ENCODE measurements at regions not wholly inside any gene's neighbourhood (a gene's known extent, or its start where the extent isn't known, plus 50 kb on each side); places are given as distances from the start of the nearest gene placed in this dataset.

GRCh38 chr10:43972976-43973647 lies 324.4 kb upstream of the ZNF32 start:
- DNase-seq = no peak
- H3K4me3 ChIP-seq (ENCODE audit: insufficient read depth, low read depth, low read length, poor library complexity, severe bottlenecking) = no peak overlapping the region
- no peaks in the 10 kb centered on the region for H3K36me3 ChIP-seq (ENCODE audit: control insufficient read depth, insufficient read depth, low read length)
- H3K27ac ChIP-seq (ENCODE audit: insufficient read depth, low read length, poor library complexity, severe bottlenecking) = no peak overlapping the region
- no peaks in the 10 kb centered on the region for H3K27me3 ChIP-seq (replicated peaks; ENCODE audit: control insufficient read depth, insufficient read depth, low read length, poor library complexity, severe bottlenecking)
- no peaks in the 10 kb centered on the region for H3K4me1 ChIP-seq (ENCODE audit: control insufficient read depth, insufficient read depth, low read length, poor library complexity, severe bottlenecking)
- H3K9me3 ChIP-seq (ENCODE audit: control insufficient read depth, low read length) = no peaks in the 10 kb centered on the region

- no peaks in the 10 kb centered on the region for H3K4me1 ChIP-seq (ENCODE audit: control insufficient read depth, insufficient read depth, low read length, poor library complexity, severe bottlenecking)
- H3K4me3 ChIP-seq (ENCODE audit: insufficient read depth, low read depth, low read length, poor library complexity, severe bottlenecking) = no peak overlapping the region
- no peaks in the 10 kb centered on the region for H3K9me3 ChIP-seq (ENCODE audit: control insufficient read depth, low read length)
- H3K27ac ChIP-seq (ENCODE audit: insufficient read depth, low read length, poor library complexity, severe bottlenecking) = no peak overlapping the region
- no peaks in the 10 kb centered on the region for H3K36me3 ChIP-seq (ENCODE audit: control insufficient read depth, insufficient read depth, low read length)
- DNase-seq = no peak
- H3K27me3 ChIP-seq (replicated peaks; ENCODE audit: control insufficient read depth, insufficient read depth, low read length, poor library complexity, severe bottlenecking) = no peaks in the 10 kb centered on the region
These were observed 323.3 kb upstream of the ZNF32 start for GRCh38 chr10:43971981-43972380.

GRCh38 chr10:43971306-43971705 lies 322.6 kb upstream of the ZNF32 start:
- Histone ChIP-seq H3K27me3 (replicated peaks; ENCODE audit: control insufficient read depth, insufficient read depth, low read length, poor library complexity, severe bottlenecking) (no peaks in the 10 kb centered on the region), H3K36me3 (ENCODE audit: control insufficient read depth, insufficient read depth, low read length) (no peaks in the 10 kb centered on the region)

GRCh38 chr10:43970717-43971116 lies 322.0 kb upstream of the ZNF32 start:
- H3K27me3 ChIP-seq (replicated peaks; ENCODE audit: control insufficient read depth, insufficient read depth, low read length, poor library complexity, severe bottlenecking) = no peaks in the 10 kb centered on the region
- H3K4me3 ChIP-seq (ENCODE audit: insufficient read depth, low read depth, low read length, poor library complexity, severe bottlenecking) = no peak overlapping the region
- no peaks in the 10 kb centered on the region for H3K9me3 ChIP-seq (ENCODE audit: control insufficient read depth, low read length)
- no peak overlapping the region for H3K27ac ChIP-seq (ENCODE audit: insufficient read depth, low read length, poor library complexity, severe bottlenecking)
- no peaks in the 10 kb centered on the region for H3K36me3 ChIP-seq (ENCODE audit: control insufficient read depth, insufficient read depth, low read length)
- no peak for DNase-seq
- H3K4me1 ChIP-seq (ENCODE audit: control insufficient read depth, insufficient read depth, low read length, poor library complexity, severe bottlenecking) = no peaks in the 10 kb centered on the region

More at GRCh38 chr10:43971306-43971705, 322.6 kb upstream of the ZNF32 start:
- Histone ChIP-seq H3K4me3 (ENCODE audit: insufficient read depth, low read depth, low read length, poor library complexity, severe bottlenecking) (no peak overlapping the region), H3K4me1 (ENCODE audit: control insufficient read depth, insufficient read depth, low read length, poor library complexity, severe bottlenecking) (no peaks in the 10 kb centered on the region), H3K9me3 (ENCODE audit: control insufficient read depth, low read length) (no peaks in the 10 kb centered on the region), H3K27ac (ENCODE audit: insufficient read depth, low read length, poor library complexity, severe bottlenecking) (no peak overlapping the region)
- DNase-seq = no peak

GRCh38 chr10:43970018-43970698 lies 321.5 kb upstream of the ZNF32 start:
- DNase-seq = no peak
- H3K27ac ChIP-seq (ENCODE audit: insufficient read depth, low read length, poor library complexity, severe bottlenecking) = no peak overlapping the region
- no peaks in the 10 kb centered on the region for H3K27me3 ChIP-seq (replicated peaks; ENCODE audit: control insufficient read depth, insufficient read depth, low read length, poor library complexity, severe bottlenecking)
- no peaks in the 10 kb centered on the region for H3K4me1 ChIP-seq (ENCODE audit: control insufficient read depth, insufficient read depth, low read length, poor library complexity, severe bottlenecking)
- H3K4me3 ChIP-seq (ENCODE audit: insufficient read depth, low read depth, low read length, poor library complexity, severe bottlenecking) = no peak overlapping the region
- no peaks in the 10 kb centered on the region for H3K36me3 ChIP-seq (ENCODE audit: control insufficient read depth, insufficient read depth, low read length)
- no peaks in the 10 kb centered on the region for H3K9me3 ChIP-seq (ENCODE audit: control insufficient read depth, low read length)

- no peak for DNase-seq
- H3K4me3 ChIP-seq (ENCODE audit: insufficient read depth, low read depth, low read length, poor library complexity, severe bottlenecking) = no peak overlapping the region
- H3K9me3 ChIP-seq (ENCODE audit: control insufficient read depth, low read length) = no peaks in the 10 kb centered on the region
- H3K27me3 ChIP-seq (replicated peaks; ENCODE audit: control insufficient read depth, insufficient read depth, low read length, poor library complexity, severe bottlenecking) = no peaks in the 10 kb centered on the region
- no peaks in the 10 kb centered on the region for H3K4me1 ChIP-seq (ENCODE audit: control insufficient read depth, insufficient read depth, low read length, poor library complexity, severe bottlenecking)
- H3K27ac ChIP-seq (ENCODE audit: insufficient read depth, low read length, poor library complexity, severe bottlenecking) = no peak overlapping the region
- no peaks in the 10 kb centered on the region for H3K36me3 ChIP-seq (ENCODE audit: control insufficient read depth, insufficient read depth, low read length)
These were observed 320.8 kb upstream of the ZNF32 start for GRCh38 chr10:43969506-43969905.

GRCh38 chr10:43968961-43969360 lies 320.3 kb upstream of the ZNF32 start:
- H3K4me3 ChIP-seq (ENCODE audit: insufficient read depth, low read depth, low read length, poor library complexity, severe bottlenecking) = no peak overlapping the region
- H3K27me3 ChIP-seq (replicated peaks; ENCODE audit: control insufficient read depth, insufficient read depth, low read length, poor library complexity, severe bottlenecking) = no peaks in the 10 kb centered on the region
- H3K9me3 ChIP-seq (ENCODE audit: control insufficient read depth, low read length) = no peaks in the 10 kb centered on the region
- DNase-seq = no peak
- no peaks in the 10 kb centered on the region for H3K36me3 ChIP-seq (ENCODE audit: control insufficient read depth, insufficient read depth, low read length)
- no peak overlapping the region for H3K27ac ChIP-seq (ENCODE audit: insufficient read depth, low read length, poor library complexity, severe bottlenecking)
- no peaks in the 10 kb centered on the region for H3K4me1 ChIP-seq (ENCODE audit: control insufficient read depth, insufficient read depth, low read length, poor library complexity, severe bottlenecking)

- H3K9me3 ChIP-seq (ENCODE audit: control insufficient read depth, low read length) = no peaks in the 10 kb centered on the region
- no peaks in the 10 kb centered on the region for H3K27me3 ChIP-seq (replicated peaks; ENCODE audit: control insufficient read depth, insufficient read depth, low read length, poor library complexity, severe bottlenecking)
- no peaks in the 10 kb centered on the region for H3K4me1 ChIP-seq (ENCODE audit: control insufficient read depth, insufficient read depth, low read length, poor library complexity, severe bottlenecking)
- DNase-seq = no peak
- H3K36me3 ChIP-seq (ENCODE audit: control insufficient read depth, insufficient read depth, low read length) = no peaks in the 10 kb centered on the region
- H3K4me3 ChIP-seq (ENCODE audit: insufficient read depth, low read depth, low read length, poor library complexity, severe bottlenecking) = no peak overlapping the region
- H3K27ac ChIP-seq (ENCODE audit: insufficient read depth, low read length, poor library complexity, severe bottlenecking) = no peak overlapping the region
These were observed 319.4 kb upstream of the ZNF32 start for GRCh38 chr10:43968076-43968475.

- H3K36me3 ChIP-seq (ENCODE audit: control insufficient read depth, insufficient read depth, low read length) = no peaks in the 10 kb centered on the region
- no peaks in the 10 kb centered on the region for H3K9me3 ChIP-seq (ENCODE audit: control insufficient read depth, low read length)
- H3K4me3 ChIP-seq (ENCODE audit: insufficient read depth, low read depth, low read length, poor library complexity, severe bottlenecking) = no peak overlapping the region
- no peak overlapping the region for H3K27ac ChIP-seq (ENCODE audit: insufficient read depth, low read length, poor library complexity, severe bottlenecking)
- no peaks in the 10 kb centered on the region for H3K27me3 ChIP-seq (replicated peaks; ENCODE audit: control insufficient read depth, insufficient read depth, low read length, poor library complexity, severe bottlenecking)
- DNase-seq = no peak
- no peaks in the 10 kb centered on the region for H3K4me1 ChIP-seq (ENCODE audit: control insufficient read depth, insufficient read depth, low read length, poor library complexity, severe bottlenecking)
These were observed 317.9 kb upstream of the ZNF32 start for GRCh38 chr10:43966571-43966965.

GRCh38 chr10:43965918-43966570 lies 317.4 kb upstream of the ZNF32 start:
- Histone ChIP-seq H3K9me3 (ENCODE audit: control insufficient read depth, low read length) (no peaks in the 10 kb centered on the region), H3K36me3 (ENCODE audit: control insufficient read depth, insufficient read depth, low read length) (no peaks in the 10 kb centered on the region), H3K27me3 (replicated peaks; ENCODE audit: control insufficient read depth, insufficient read depth, low read length, poor library complexity, severe bottlenecking) (no peaks in the 10 kb centered on the region), H3K27ac (ENCODE audit: insufficient read depth, low read length, poor library complexity, severe bottlenecking) (no peak overlapping the region), H3K4me3 (ENCODE audit: insufficient read depth, low read depth, low read length, poor library complexity, severe bottlenecking) (no peak overlapping the region), H3K4me1 (ENCODE audit: control insufficient read depth, insufficient read depth, low read length, poor library complexity, severe bottlenecking) (no peaks in the 10 kb centered on the region)
- DNase-seq = no peak
